Inflammatory macrophage treated with lipopolysaccharide for 4 hours (primary cell): ENCODE measurements at regions not wholly inside any gene's neighbourhood (a gene's known extent, or its start where the extent isn't known, plus 50 kb on each side); places are given as distances from the start of the nearest gene placed in this dataset.
A peak's percentile ranks its signal among the peaks of the same experiment; 100 is the strongest.

Experiments used
- DNase-seq: peaks from one replicate; pipeline ENCODE4 v3.0.0-alpha.2; 2020

DNA sequence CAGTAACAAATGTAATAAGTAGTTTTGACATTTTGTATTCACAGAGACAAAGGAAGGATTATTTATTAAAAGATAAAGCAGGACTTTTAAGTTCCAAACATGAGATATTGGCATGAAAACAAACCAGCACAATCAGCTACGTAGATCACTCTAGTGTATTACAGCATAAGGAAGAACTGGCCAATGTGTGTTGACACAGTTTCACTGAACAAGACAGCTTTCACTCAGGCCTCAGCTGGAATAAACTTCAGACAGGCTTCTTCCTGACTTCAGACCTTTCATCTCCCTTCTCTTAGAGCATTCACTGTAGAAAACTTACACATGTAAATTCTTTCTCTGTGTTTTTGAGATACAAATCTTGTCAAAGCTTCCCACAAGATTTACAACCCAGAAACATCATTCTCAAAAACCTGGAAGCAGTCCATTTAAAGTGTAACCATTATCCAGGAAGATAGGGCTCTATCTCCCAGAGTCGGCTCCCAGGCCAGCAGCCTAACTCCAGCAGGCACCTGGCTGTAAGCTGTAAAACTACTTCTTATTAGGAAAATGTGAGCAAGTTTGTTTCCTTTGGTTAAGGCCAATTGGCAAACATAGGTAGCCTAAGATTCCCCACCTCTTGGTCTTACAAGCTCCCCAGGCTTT lies 768.3 kb upstream of the CDH7 start:
- DNase-seq = no peak

GRCh38 chr18:64981915-64982314 lies 768.9 kb upstream of the CDH7 start:
- no peak for DNase-seq

DNA sequence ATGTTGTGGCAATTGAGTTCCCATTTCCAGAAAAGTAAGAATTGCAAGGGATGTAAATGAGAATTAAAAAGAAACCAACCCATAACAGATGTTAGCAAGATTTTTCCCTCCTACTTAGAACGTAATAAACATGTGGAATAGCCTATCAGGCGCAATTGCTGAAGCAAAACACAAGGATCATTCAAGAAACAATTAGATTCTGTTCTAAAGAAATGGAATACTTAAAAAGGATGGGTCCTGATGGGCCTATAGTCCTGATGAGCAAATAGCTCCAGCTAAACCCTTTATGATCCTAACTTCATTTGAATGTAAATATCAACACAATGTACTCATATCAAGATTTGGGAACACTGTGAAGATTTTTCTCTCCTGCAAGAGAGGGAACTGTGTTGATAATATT lies 771.0 kb upstream of the CDH7 start:
- no peak for DNase-seq

DNA sequence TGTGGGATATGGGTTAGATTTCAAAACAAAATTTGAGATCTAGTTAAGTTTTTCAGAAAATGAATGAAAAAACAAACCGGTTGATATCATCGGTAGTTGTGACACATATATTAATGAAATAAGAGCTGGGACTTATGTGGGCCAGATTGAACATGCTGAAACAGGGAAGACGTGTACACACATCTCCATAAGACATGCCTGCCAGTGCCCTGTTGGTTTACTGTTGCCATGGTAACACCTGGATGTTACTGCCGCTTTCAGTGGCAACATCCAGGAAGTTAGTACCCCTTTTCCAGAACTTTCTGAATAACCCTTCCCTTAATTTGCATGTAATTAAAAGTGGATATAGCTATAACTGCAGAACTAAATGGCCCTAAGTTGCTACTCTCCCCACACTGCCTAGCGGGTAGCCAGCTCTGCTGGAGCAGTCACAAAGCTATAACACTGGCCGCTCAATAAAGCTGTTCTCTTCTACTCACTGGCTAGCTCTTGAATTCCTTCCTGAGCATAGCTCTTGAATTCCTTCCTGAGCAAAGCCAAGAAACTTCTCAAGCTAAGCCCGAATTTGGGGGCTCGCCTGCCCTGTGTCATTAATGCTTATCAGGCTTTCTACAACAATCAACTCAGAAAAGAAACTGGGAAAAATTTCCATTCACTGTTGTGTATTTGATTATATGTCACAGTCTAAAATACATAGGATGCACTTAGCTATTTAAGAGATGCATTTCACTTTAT lies 776.3 kb upstream of the CDH7 start:
- DNase-seq = no peak

DNA sequence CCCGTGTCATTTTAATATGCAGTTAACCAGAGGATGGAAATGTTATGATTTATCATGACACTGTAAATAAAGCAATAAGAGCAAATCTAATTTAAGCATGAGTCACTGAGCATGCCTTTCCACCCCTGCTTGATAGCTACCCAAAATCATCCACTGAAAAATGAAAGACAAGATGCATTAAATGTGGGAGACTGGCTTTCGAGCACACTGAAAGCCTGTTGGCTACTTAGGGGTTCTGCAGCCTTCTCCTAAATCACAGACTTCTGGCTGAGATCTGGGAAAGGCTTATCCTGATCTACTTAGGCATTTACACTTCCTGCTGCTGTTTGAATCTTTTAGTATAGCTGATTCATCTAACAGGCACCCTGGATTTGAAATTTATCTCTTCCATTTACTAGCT lies 778.3 kb upstream of the CDH7 start:
- no peak for DNase-seq

- DNase-seq = no peak
Measured at GRCh38 chr18:64966667-64967066, 784.1 kb upstream of the CDH7 start.

DNA sequence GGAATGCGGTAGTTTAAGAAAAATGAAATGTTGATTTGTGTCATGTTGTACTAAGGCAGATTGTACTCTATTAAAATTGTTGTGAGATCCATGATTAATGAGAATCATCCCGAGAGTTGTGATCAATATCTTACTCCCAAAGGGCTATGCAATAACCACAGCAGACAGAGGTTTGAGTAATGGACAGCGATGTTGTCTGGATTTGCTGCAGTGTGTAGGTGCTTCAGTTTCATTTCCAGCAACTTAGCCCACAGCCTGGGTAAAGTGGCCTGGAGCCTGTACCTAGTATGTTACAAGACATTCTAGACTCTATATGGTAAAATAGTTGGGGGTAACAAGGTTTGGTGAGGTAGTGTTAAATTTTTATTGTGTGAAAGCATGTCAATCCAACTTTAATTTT lies 794.3 kb upstream of the CDH7 start:
- no peak for DNase-seq

DNA sequence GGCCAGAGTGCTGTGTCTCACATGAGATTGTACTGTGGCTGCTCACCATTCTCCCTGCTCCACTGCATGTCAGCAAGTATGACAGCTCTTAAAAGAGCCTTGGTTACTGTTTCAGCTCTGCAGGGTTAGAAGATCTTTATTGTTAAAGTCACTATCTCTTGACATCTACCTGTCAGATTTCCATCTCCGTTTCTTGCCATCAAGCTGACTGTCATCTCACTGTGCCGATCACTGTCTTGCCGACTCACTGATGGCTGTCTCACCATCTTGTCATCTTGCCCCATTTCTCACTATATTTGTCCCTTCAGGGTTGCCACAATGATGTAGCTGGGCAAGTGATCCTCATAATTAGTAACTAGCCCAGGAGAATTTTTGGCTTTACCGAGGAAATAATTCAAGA lies 800.9 kb upstream of the CDH7 start:
- DNase-seq = no peak

GRCh38 chr18:64936671-64937070 lies 787.8 kb upstream of the LINC00305 start:
- DNase-seq = no peak

- no peak for DNase-seq
Measured at GRCh38 chr18:64929036-64929435, 780.1 kb upstream of the LINC00305 start.

DNA sequence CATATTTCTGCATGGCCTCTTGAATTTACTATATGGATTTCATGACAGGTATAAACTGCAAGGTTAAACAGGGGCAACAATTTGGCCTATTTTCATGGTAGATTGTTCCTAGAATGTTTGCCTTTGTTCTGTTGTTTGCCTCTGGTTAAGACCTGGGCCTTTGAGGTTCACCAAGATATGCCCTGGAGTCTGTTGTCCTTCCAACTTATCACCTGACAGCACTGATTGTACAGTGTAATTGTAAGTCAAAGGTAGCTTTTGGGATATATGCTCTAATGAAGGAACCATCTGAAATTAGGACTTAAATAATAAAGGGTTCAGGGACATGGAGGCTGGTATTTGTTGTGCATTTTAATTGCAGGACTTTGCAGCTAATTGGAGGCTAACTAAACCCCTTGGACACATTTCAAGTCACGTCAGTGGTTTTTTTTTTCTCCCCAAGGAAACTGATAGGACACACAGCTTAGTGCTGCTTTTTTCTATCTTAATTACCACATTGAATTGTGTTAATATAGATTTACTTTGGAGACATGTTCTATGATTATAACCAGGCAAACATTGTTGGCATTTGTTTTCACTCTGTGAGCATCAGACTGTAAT lies 771.2 kb upstream of the LINC00305 start:
- no peak for DNase-seq

DNA sequence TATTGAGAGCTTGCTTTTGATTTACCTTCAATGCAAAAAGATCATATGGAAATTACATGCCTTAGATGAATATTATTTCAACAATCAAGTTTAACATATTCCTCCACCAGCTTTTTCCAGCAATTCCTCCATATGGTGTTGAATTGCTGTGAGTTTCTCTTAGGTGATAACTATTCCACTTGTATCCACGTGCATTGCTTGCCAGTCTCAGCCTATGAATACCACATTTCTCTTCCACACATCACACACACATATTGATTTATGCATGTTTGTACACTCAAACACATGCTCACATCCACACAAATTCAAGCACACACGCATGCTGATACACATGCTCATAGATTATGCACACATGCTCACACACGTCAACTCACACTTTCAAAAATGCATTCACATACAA lies 770.0 kb upstream of the LINC00305 start:
- no peak for DNase-seq

- DNase-seq = no peak
Measured at GRCh38 chr18:64893349-64893748, 744.5 kb upstream of the LINC00305 start.

DNA sequence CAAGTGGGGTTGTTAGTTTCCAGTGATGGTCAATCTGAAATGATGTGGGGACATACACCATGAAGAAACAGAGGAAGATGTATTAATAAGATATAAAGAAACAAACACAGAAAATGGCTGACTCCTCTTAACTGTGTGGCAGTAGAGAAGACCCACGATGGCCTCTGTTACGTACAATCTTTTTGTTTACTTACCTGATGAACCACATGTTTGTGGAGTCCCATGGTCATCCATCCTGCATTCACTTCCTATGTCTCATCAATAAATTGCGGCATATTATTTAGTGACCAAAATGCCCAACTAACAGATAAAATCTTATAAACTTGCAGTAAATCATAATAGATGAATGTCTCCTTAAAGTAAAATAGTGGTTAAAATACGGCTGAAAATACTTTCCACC lies 740.1 kb upstream of the LINC00305 start:
- DNase-seq = no peak

DNA sequence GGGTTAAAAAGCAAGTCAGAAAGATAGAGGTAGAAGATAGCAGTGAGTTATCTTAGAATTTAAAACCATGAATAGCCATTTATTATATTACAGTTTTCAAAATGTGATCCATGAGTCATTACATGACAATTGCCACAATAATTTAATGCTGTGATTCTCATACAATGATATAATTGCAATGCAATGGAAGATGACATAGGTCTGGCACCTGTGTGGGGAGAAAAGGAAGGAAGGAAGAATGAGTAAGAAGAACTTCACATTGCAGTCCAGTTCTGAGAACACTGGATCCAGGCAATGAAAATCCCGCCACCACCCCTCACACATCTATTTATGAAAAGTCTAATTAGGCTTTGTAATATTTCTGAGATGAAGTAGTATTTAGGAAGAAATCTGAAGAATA lies 738.1 kb upstream of the LINC00305 start:
- DNase-seq = no peak

DNA sequence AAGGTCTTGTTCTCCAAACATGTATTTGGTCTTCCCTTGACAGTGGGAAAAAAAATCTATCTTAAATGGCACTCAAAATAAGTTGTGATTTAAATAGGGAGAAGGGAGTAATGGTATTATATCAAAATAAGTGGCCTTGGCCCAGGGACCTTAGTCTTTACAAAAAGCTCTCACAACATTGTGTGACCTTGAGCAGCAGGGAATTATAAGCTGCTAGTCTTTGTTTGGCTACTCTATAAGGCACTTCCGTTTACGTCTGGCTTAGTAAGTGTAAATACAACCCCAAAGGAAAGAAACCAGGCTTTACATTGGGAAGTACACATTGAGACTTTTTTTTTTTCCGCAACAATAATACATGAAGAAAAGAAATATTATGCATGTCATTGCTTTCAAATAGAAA lies 734.0 kb upstream of the LINC00305 start:
- no peak for DNase-seq

- peak; percentile 5 for DNase-seq
Measured at GRCh38 chr18:64876833-64877232, 727.9 kb upstream of the LINC00305 start.

- DNase-seq = no peak
Measured at GRCh38 chr18:64872710-64873458, 724.0 kb upstream of the LINC00305 start.

GRCh38 chr18:64854112-64854511 lies 705.2 kb upstream of the LINC00305 start:
- no peak for DNase-seq

DNA sequence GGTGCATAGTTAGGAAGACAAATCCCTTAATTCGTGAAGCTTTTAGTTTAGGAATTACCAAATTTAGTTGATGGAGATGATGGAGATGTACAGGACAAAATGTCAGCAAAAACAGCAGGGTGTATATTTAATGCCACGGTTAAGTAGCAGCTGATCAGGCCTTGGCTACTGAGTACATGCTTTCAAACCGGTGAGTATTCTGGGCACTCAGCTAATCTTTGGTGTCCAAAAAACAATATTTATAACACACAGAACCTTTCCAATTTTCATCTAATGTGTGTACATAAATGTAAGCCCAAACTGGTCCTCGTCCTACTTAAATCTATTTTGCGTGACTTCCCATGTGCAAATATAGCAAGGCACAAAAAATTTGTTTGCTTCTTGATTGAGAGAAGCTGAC lies 703.4 kb upstream of the LINC00305 start:
- no peak for DNase-seq

- DNase-seq = no peak
Measured at GRCh38 chr18:64851726-64852125, 702.8 kb upstream of the LINC00305 start.

GRCh38 chr18:64850791-64851190 lies 701.9 kb upstream of the LINC00305 start:
- no peak for DNase-seq

GRCh38 chr18:64840911-64841701 lies 692.2 kb upstream of the LINC00305 start:
- DNase-seq = no peak
